Body of pancreas (tissue), 4 donors: ENCODE measurements at regions not wholly inside any gene's neighbourhood (a gene's known extent, or its start where the extent isn't known, plus 50 kb on each side); places are given as distances from the start of the nearest gene placed in this dataset.

Experiments
- CTCF ChIP-seq, 7 experiments: fragments of 450-650 bp in 4 of 7; fragments of 200-600 bp in 3 of 7; sonication (generic) in 3 of 7; IDR thresholded peaks; one replicate each; pipeline ENCODE4 v1.5.1; 2016 to 2019; ENCODE audit warnings: antibody characterized with exemption in 7 of 7
- POLR2A ChIP-seq, 3 donors: fragments of 450-650 bp; IDR thresholded peaks; one replicate each; pipeline ENCODE4 v1.6.1; 2016; ENCODE audit warnings: antibody characterized with exemption in 3 of 3, mild to moderate bottlenecking in 2 of 3

GRCh38 chr17:69735285-69735684 lies 320.8 kb downstream of the MAP2K6 start:
- TF ChIP-seq CTCF (IDR thresholded peaks at IDR 0.05) (no peak), POLR2A (IDR thresholded peaks at IDR 0.05) (no peak)
